Coronary artery (tissue), 2 donors: ENCODE measurements at regions not wholly inside any gene's neighbourhood (a gene's known extent, or its start where the extent isn't known, plus 50 kb on each side); places are given as distances from the start of the nearest gene placed in this dataset.

Experiments used
- DNase-seq: peaks from one replicate; pipeline ENCODE4 v3.0.0-alpha.2; 2017; ENCODE audit warnings: low spot score
- H3K27ac ChIP-seq, 2 donors: fragments of 200-600 bp; sonication (generic); one replicate each; pipeline ENCODE4 v1.5.1; 2016 to 2019
- H3K4me3 ChIP-seq: fragments of 200-600 bp; sonication (generic); 2 replicates; pipeline ENCODE4 v1.5.1; 2016; ENCODE audit warnings: mild to moderate bottlenecking, moderate library complexity
- TF ChIP-seq, protein P1 (sequence below): fragments of 200-600 bp; sonication (generic); IDR thresholded peaks from one replicate; pipeline ENCODE4 v1.5.1; 2019; ENCODE audit warnings: antibody characterized with exemption

DNA sequence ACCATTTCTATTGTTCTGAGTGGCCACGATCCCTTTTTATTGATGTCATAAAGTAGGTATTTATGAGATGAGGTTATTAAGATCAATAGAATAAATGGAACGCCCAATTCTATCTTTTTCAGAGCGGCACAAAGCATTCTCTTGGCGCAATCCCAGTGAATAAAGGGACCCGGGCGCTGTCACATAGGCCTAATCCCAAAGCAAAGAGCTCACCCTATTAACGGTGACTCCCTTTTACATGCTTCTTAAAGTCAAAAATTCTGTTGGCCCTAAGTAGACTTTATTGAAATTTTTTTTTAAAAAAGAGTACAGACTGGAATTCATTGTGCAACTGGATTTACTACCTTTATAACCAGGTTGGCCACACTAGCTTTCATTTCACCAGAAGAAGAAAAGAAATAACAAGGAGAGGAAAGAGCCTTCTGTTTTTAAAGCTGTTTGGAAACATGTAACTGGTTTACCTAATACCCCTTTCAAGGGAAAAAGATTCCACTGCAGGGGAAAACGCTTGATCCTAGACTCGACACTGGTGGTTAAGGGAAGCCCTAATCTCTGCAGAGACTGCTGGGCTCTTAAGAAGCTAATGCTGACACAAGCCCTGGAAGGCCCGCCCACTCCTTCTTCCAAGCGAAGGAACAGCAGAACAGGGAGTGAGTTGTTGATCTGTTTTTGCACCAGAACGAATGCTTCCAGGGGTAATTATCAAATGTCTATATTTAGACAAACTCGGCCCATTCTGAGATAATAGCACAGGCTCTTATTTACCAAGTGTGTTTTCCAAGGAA is 381.2 kb downstream of the BCL11B start:
- Histone ChIP-seq H3K27ac (no peak overlapping the region), H3K4me3 (no peak overlapping the region)
- no peak for DNase-seq
- TF ChIP-seq, protein P1, sequence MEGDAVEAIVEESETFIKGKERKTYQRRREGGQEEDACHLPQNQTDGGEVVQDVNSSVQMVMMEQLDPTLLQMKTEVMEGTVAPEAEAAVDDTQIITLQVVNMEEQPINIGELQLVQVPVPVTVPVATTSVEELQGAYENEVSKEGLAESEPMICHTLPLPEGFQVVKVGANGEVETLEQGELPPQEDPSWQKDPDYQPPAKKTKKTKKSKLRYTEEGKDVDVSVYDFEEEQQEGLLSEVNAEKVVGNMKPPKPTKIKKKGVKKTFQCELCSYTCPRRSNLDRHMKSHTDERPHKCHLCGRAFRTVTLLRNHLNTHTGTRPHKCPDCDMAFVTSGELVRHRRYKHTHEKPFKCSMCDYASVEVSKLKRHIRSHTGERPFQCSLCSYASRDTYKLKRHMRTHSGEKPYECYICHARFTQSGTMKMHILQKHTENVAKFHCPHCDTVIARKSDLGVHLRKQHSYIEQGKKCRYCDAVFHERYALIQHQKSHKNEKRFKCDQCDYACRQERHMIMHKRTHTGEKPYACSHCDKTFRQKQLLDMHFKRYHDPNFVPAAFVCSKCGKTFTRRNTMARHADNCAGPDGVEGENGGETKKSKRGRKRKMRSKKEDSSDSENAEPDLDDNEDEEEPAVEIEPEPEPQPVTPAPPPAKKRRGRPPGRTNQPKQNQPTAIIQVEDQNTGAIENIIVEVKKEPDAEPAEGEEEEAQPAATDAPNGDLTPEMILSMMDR: no peak

DNA sequence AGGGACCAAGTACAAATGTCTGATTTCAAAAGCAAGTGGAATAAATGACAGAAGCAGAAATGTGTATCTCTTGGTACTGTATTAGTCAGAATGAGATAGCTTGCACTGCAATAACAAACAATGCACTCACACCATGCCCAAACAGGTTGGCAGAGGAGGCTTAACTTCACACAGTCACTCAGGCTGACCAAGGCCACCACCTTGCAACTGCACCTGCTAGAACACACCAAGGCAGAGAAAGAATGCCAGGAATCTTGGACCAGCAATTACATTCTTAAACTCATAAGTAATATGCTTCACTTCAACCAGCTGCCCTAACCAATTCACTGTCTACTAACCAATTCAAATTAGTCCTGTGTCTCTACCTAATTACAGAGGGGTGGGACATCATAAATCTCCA is 378.3 kb downstream of the BCL11B start:
- Histone ChIP-seq H3K4me3 (no peak overlapping the region), H3K27ac (no peak overlapping the region)
- TF ChIP-seq, protein P1: no peak
- DNase-seq: no peak

DNA sequence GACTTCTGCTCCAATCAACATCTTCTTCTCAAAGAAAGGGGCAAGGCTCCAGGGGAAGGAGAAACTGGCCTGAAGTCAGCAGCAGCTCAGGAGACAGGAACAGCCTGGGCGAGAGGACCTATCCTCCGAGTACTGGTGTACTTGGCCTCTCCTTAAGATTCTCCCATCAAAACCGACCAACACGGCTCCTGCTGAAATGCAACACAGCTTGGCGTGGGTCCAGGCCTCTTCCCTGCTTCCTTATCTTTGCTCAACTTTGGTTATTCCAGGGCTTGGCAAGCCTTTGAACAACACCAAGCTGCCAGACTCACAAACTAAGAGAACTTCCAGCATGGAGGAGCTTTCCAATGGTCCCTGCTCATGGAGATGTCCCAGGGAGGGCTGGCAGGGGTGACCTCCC is 377.4 kb downstream of the BCL11B start:
- no peak for DNase-seq

DNA sequence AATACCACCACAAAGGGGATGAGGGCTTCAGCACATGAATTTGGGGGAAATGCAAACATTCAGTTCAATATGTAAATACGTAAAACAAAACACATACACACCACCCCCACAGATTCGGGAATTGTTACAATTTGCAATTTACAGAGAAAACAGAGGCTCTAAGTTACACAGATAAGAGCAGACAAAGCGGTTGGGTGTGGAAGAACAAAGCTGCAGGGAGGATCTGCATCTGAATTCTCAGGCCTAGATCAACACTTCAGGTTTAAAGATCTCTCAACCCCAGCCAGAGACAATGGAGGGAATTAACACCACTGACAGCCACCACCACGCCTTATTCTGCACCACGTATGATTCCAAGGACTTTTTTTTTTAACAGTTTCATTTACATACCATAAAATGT is 375.5 kb downstream of the BCL11B start:
- Histone ChIP-seq H3K27ac (no peak overlapping the region), H3K4me3 (no peak overlapping the region)
- TF ChIP-seq, protein P1: no peak
- DNase-seq: no peak

More for the DNA sequence above, 377.4 kb downstream of the BCL11B start:
- TF ChIP-seq, protein P1: no peak
- Histone ChIP-seq H3K27ac (no peak overlapping the region), H3K4me3 (no peak overlapping the region)

DNA sequence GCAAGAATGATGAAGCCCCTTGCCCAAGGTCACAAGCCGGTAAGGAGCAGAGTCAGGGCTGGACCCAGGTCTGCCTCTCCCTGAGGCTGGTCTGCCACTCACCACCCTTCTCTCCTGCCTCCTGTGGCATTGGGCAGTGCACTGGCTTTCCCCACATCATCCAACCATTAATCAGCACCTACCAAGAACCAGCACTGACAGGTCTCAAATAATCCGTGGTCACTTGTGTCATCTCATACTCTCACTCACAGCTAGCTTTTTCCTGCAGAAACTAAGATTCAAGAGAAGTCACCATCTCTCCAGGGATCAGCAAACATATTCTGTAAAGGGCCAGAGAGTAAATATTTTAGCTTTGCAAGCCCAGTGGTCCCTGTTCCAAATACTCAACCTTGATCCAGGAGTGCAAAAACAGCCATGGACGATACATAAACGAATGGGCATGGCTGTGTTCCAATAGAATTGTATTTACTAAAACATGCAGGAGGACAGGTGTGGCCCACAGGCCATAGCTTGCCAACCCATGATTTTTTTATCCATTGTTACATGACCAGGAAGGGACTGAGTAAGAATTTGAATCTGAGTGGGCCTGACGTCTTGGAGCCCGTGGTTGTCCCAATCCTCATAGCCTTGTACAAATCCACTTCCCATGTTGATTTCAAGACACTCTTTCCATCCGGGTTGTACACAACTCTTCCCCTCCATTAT is 374.2 kb downstream of the BCL11B start:
- TF ChIP-seq, protein P1: no peak
- H3K27ac ChIP-seq: no peak overlapping the region
- no peak for DNase-seq

DNA sequence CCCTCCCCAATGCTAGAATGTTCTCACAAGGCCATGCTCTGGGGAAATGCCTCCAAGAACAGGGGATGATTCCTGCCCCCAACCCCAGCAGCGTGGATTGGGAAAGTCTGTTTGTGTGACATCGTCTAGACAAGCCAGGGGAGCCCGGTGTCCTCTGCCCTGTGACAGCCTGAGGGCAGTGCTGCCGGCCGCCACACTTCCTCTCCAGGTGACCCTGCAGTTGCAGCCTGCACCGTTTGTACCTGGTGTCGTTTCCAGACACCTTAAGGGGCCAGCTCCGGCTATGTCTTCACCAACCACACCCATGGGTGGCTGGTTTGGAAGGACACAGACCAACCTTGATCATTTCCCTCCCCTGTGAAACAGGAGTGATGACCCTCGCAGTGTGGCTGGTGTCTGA is 372.6 kb downstream of the BCL11B start:
- H3K27ac ChIP-seq: no peak overlapping the region
- no peak overlapping the region for H3K4me3 ChIP-seq
- DNase-seq: no peak
- TF ChIP-seq, protein P1: no peak

More for the DNA sequence above, 374.2 kb downstream of the BCL11B start:
- H3K4me3 ChIP-seq: no peak overlapping the region

DNA sequence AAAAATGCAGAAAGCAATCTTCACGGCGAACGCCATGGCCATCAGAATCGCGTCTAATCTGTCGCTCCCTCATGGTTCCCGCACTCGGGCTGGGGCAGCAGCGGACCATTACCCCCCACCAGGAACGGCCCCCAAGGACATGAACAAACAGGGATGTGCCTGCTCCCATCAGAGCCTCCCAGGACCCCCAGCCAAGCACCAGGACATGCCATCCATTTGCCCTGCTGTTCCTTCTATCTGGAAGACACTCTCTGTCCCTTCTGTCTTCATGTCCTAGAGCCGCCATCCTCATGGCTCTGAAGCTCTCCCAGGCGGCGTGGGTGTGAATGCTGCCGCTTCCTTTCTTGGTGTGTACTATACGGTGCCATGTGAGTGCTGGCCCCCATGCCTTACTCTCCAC is 371.8 kb downstream of the BCL11B start:
- peak; percentile 17 for DNase-seq
- Histone ChIP-seq H3K27ac (no peak overlapping the region), H3K4me3 (no peak overlapping the region)
- TF ChIP-seq, protein P1: no peak
